ENCODE measurements at regions not wholly inside any gene's neighbourhood (a gene's known extent, or its start where the extent isn't known, plus 50 kb on each side); places are given as distances from the start of the nearest gene placed in this dataset.

DNA sequence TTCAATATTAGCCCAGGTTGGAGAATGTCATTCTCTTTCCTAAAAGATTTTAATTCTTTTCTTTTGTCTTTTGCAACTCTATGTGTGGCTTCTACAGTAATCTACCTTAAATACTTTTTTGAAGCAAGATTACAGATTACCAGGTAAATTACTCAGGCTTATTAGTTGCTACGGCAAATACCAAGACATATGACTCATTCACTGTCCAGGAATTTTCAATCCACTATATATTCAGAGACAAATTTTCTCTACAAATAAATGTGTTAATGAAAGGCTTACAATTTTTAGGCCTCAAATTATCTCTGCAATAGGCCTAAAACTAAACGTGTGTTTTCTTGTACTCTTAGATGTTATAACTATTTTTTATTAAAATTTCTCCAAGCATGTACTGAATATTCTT, 631.3 kb downstream of the DIAPH3 start (continued):
- TF ChIP-seq, protein P1, sequence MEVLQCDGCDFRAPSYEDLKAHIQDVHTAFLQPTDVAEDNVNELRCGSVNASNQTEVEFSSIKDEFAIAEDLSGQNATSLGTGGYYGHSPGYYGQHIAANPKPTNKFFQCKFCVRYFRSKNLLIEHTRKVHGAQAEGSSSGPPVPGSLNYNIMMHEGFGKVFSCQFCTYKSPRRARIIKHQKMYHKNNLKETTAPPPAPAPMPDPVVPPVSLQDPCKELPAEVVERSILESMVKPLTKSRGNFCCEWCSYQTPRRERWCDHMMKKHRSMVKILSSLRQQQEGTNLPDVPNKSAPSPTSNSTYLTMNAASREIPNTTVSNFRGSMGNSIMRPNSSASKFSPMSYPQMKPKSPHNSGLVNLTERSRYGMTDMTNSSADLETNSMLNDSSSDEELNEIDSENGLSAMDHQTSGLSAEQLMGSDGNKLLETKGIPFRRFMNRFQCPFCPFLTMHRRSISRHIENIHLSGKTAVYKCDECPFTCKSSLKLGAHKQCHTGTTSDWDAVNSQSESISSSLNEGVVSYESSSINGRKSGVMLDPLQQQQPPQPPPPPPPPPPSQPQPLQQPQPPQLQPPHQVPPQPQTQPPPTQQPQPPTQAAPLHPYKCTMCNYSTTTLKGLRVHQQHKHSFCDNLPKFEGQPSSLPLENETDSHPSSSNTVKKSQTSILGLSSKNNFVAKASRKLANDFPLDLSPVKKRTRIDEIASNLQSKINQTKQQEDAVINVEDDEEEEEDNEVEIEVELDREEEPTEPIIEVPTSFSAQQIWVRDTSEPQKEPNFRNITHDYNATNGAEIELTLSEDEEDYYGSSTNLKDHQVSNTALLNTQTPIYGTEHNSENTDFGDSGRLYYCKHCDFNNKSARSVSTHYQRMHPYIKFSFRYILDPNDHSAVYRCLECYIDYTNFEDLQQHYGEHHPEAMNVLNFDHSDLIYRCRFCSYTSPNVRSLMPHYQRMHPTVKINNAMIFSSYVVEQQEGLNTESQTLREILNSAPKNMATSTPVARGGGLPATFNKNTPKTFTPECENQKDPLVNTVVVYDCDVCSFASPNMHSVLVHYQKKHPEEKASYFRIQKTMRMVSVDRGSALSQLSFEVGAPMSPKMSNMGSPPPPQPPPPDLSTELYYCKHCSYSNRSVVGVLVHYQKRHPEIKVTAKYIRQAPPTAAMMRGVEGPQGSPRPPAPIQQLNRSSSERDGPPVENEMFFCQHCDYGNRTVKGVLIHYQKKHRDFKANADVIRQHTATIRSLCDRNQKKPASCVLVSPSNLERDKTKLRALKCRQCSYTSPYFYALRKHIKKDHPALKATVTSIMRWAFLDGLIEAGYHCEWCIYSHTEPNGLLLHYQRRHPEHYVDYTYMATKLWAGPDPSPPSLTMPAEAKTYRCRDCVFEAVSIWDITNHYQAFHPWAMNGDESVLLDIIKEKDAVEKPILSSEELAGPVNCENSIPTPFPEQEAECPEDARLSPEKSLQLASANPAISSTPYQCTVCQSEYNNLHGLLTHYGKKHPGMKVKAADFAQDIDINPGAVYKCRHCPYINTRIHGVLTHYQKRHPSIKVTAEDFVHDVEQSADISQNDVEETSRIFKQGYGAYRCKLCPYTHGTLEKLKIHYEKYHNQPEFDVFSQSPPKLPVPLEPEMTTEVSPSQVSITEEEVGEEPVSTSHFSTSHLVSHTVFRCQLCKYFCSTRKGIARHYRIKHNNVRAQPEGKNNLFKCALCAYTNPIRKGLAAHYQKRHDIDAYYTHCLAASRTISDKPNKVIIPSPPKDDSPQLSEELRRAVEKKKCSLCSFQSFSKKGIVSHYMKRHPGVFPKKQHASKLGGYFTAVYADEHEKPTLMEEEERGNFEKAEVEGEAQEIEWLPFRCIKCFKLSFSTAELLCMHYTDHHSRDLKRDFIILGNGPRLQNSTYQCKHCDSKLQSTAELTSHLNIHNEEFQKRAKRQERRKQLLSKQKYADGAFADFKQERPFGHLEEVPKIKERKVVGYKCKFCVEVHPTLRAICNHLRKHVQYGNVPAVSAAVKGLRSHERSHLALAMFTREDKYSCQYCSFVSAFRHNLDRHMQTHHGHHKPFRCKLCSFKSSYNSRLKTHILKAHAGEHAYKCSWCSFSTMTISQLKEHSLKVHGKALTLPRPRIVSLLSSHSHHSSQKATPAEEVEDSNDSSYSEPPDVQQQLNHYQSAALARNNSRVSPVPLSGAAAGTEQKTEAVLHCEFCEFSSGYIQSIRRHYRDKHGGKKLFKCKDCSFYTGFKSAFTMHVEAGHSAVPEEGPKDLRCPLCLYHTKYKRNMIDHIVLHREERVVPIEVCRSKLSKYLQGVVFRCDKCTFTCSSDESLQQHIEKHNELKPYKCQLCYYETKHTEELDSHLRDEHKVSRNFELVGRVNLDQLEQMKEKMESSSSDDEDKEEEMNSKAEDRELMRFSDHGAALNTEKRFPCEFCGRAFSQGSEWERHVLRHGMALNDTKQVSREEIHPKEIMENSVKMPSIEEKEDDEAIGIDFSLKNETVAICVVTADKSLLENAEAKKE (CRISPR knock-in tag; IDR thresholded peaks at IDR 0.05), result no peak
- no peak for TF ChIP-seq POLR2AphosphoS5 (IDR thresholded peaks at IDR 0.05; ENCODE audit: low read depth)
- TF ChIP-seq, protein P2, sequence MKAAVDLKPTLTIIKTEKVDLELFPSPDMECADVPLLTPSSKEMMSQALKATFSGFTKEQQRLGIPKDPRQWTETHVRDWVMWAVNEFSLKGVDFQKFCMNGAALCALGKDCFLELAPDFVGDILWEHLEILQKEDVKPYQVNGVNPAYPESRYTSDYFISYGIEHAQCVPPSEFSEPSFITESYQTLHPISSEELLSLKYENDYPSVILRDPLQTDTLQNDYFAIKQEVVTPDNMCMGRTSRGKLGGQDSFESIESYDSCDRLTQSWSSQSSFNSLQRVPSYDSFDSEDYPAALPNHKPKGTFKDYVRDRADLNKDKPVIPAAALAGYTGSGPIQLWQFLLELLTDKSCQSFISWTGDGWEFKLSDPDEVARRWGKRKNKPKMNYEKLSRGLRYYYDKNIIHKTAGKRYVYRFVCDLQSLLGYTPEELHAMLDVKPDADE (IDR thresholded peaks at IDR 0.05), result no peak

DNA sequence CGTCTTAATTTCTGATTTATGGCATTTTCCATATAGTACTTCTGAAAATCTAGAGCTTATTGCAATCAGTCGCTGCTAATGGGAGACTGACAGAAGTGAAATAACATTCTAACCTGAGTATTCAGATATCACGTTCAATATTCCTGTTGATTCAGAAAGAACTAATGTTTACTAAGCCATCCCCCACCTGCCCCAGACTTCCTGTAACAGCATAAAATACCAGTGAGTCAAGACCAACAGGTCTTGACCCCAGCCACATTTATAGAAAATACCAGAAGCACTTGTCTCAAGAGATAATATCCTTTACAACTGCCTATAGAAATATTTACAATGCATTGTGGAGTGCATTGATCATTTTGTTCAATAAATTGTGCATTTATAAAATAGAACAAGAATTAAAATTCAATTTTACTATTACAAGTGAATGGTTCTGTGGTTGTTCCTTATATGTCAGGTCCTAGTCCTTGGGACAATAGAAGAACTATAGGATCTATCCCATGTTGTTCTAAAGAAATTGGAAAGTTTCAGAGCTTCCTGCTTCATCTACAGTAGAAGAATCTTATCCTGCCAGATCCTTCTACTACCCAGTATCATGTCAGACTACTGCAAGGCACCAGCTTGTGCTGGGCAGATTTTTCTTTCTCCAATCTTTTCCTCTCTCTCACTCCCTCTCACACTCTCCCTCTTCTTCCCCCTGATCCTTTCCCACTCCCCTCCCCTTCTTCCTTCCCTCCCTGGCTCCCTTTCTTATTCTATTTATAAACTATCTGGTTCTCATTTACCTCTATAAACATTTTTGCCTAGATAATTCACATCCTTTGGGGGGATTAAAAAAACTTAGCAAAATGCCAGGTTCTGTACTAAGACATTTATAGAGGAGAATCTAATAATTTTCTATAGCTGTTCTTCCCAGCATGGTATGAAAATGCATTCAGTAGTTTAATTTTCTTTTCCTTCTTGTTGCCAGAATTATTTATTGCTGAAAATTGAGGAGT, 629.9 kb downstream of the DIAPH3 start:
- Histone ChIP-seq H2AFZ (no peak overlapping the region), H3K36me3 (ENCODE audit: insufficient read depth) (no peaks in the 10 kb centered on the region), H4K20me1 (replicated peaks; ENCODE audit: insufficient read depth) (no peaks in the 10 kb centered on the region), H3K27ac (ENCODE audit: low read depth) (no peak overlapping the region), H3K79me2 (replicated peaks; ENCODE audit: insufficient read depth) (no peaks in the 10 kb centered on the region), H3K27me3 (ENCODE audit: insufficient read depth) (no peaks in the 10 kb centered on the region), H3K4me2 (0 out of 2 replicates have a peak overlapping the region, but pooled peaks have one; percentile 17), H3F3A (replicated peaks; ENCODE audit: low read depth) (no peaks in the 10 kb centered on the region), H3K4me1 (ENCODE audit: insufficient read depth) (peaks cover 36% of the 10 kb centered on the region), H3K9me2 (ENCODE audit: insufficient read depth) (peaks cover 3% of the 10 kb centered on the region; the same call in 1 of the 2 replicates), H3K4me3 (no peak overlapping the region)
- Mint-ChIP-seq H3K4me3 (no peak overlapping the region), H3K36me3 (ENCODE audit: low read depth) (no peaks in the 10 kb centered on the region), H3K9me3 (no peaks in the 10 kb centered on the region; the same call in 2 of the 3 replicates), H3K27ac (no peak overlapping the region), H3K27me3 (ENCODE audit: insufficient read depth, low read depth, poor library complexity) (peaks cover under 1% of the 10 kb centered on the region), H3K4me1 (peaks cover 41% of the 10 kb centered on the region)
- ATAC-seq (no peak), DNase-seq (ENCODE audit: low spot score) (no peak)
- TF ChIP-seq ZNF114 (CRISPR knock-in tag; IDR thresholded peaks at IDR 0.05), result no peak
- no peak for TF ChIP-seq ZNF331 (CRISPR knock-in tag; IDR thresholded peaks at IDR 0.05; ENCODE audit: low read depth)
- TF ChIP-seq EZH2 (IDR thresholded peaks at IDR 0.05; ENCODE audit: low read depth, unreplicated experiment), result no peak
- TF ChIP-seq STAT1 (IDR thresholded peaks at IDR 0.05; ENCODE audit: unreplicated experiment), result no peak
- TF ChIP-seq JUNB (IDR thresholded peaks at IDR 0.05; ENCODE audit: unreplicated experiment), result no peak
- no peak for TF ChIP-seq NANOG (IDR thresholded peaks at IDR 0.05; ENCODE audit: borderline replicate concordance)
- TF ChIP-seq POLR2AphosphoS5 (IDR thresholded peaks at IDR 0.05; ENCODE audit: low read depth), result no peak
- TF ChIP-seq, protein P2 (IDR thresholded peaks at IDR 0.05), result no peak

Data from GM23338 (cell line).